BLaER1 (cell line): ENCODE measurements at regions not wholly inside any gene's neighbourhood (a gene's known extent, or its start where the extent isn't known, plus 50 kb on each side); places are given as distances from the start of the nearest gene placed in this dataset.

Source experiments
- H3K27ac ChIP-seq: shearing (Covaris generic); formaldehyde crosslinking; 2 replicates; pipeline ENCODE4 v1.8.1; 2022
- H3K27me3 ChIP-seq: shearing (Covaris generic); formaldehyde crosslinking; 2 replicates; pipeline ENCODE4 v1.8.1; 2022
- H3K36me3 ChIP-seq: shearing (Covaris generic); formaldehyde crosslinking; 2 replicates; pipeline ENCODE4 v1.8.1; 2022
- H3K4me1 ChIP-seq: shearing (Covaris generic); formaldehyde crosslinking; 2 replicates; pipeline ENCODE4 v1.8.1; 2022
- H3K4me2 ChIP-seq: shearing (Covaris generic); formaldehyde crosslinking; 2 replicates; pipeline ENCODE4 v1.8.1; 2022
- H3K4me3 ChIP-seq: shearing (Covaris generic); formaldehyde crosslinking; 2 replicates; pipeline ENCODE4 v1.8.1; 2022
- H3K9ac ChIP-seq: shearing (Covaris generic); formaldehyde crosslinking; 2 replicates; pipeline ENCODE4 v1.8.1; 2022
- H3K9me3 ChIP-seq: shearing (Covaris generic); formaldehyde crosslinking; 2 replicates; pipeline ENCODE4 v1.8.1; 2022
- H4K20me1 ChIP-seq: shearing (Covaris generic); formaldehyde crosslinking; 2 replicates; pipeline ENCODE4 v1.8.1; 2022
- Cebpa-rat ChIP-seq: shearing (Covaris generic); IDR thresholded peaks from 2 replicates; pipeline ENCODE4 v1.8.1; 2022

GRCh38 chr2:150391779-150392178, 95.7 kb downstream of the RND3 start:
- Histone ChIP-seq H4K20me1 (no peaks in the 10 kb centered on the region), H3K4me1 (no peaks in the 10 kb centered on the region), H3K9me3 (no peaks in the 10 kb centered on the region; the same call in 1 of the 2 replicates), H3K27ac (no peak overlapping the region), H3K4me2 (no peak overlapping the region), H3K27me3 (no peaks in the 10 kb centered on the region), H3K4me3 (no peak overlapping the region), H3K9ac (no peak overlapping the region), H3K36me3 (no peaks in the 10 kb centered on the region)
- TF ChIP-seq Cebpa-rat, result no peak

DNA sequence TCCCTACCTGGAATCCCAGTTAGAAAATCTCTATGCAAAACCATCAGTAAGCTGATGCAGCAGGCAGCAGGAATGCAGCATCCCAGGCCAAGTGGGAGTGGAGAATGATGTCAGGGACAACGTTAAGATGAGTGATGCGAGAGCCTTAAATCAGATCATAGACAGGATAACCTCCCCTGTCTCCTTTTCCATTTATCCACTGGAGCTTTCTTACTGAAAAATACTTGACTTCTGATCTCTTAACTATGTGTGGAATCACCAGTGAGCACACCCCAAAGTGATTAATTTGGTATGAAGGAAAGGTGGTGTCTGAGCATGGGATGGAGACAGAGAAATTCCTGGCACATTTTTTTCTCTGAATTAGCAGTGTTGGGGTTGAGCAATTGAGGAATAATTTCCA, 98.0 kb downstream of the RND3 start:
- Histone ChIP-seq H3K9me3 (peaks cover 7% of the 10 kb centered on the region; the same call in 1 of the 2 replicates), H3K4me3 (no peak overlapping the region), H3K4me2 (no peak overlapping the region), H3K9ac (no peak overlapping the region), H3K36me3 (no peaks in the 10 kb centered on the region), H3K27me3 (no peaks in the 10 kb centered on the region), H4K20me1 (no peaks in the 10 kb centered on the region), H3K4me1 (no peaks in the 10 kb centered on the region), H3K27ac (no peak overlapping the region)
- TF ChIP-seq Cebpa-rat, result no peak

- Histone ChIP-seq H3K4me2 (no peak overlapping the region), H3K4me3 (no peak overlapping the region), H3K27ac (no peak overlapping the region), H3K9ac (no peak overlapping the region), H3K27me3 (no peaks in the 10 kb centered on the region), H3K36me3 (no peaks in the 10 kb centered on the region), H3K9me3 (peaks cover 7% of the 10 kb centered on the region; the same call in 1 of the 2 replicates), H4K20me1 (no peaks in the 10 kb centered on the region), H3K4me1 (no peaks in the 10 kb centered on the region)
- TF ChIP-seq Cebpa-rat, result no peak
Measured at GRCh38 chr2:150388289-150388625, 99.2 kb downstream of the RND3 start.

GRCh38 chr2:150387586-150388288, 99.7 kb downstream of the RND3 start:
- TF ChIP-seq Cebpa-rat, result no peak
- H3K4me3 ChIP-seq, result no peak overlapping the region
- H3K27me3 ChIP-seq, result no peaks in the 10 kb centered on the region
- peaks cover 7% of the 10 kb centered on the region; the same call in 1 of the 2 replicates for H3K9me3 ChIP-seq
- no peak overlapping the region for H3K4me2 ChIP-seq
- no peak overlapping the region for H3K27ac ChIP-seq
- no peaks in the 10 kb centered on the region for H3K36me3 ChIP-seq
- H3K9ac ChIP-seq, result no peak overlapping the region
- H3K4me1 ChIP-seq, result no peaks in the 10 kb centered on the region
- H4K20me1 ChIP-seq, result no peaks in the 10 kb centered on the region

- Histone ChIP-seq H4K20me1 (no peaks in the 10 kb centered on the region), H3K27ac (no peak overlapping the region), H3K9ac (no peak overlapping the region), H3K9me3 (peaks cover 12% of the 10 kb centered on the region; the same call in 1 of the 2 replicates), H3K4me3 (no peak overlapping the region), H3K27me3 (no peaks in the 10 kb centered on the region), H3K36me3 (no peaks in the 10 kb centered on the region), H3K4me2 (no peak overlapping the region), H3K4me1 (no peaks in the 10 kb centered on the region)
- TF ChIP-seq Cebpa-rat, result no peak
Measured at GRCh38 chr2:150385211-150385610, 102.3 kb downstream of the RND3 start.

DNA sequence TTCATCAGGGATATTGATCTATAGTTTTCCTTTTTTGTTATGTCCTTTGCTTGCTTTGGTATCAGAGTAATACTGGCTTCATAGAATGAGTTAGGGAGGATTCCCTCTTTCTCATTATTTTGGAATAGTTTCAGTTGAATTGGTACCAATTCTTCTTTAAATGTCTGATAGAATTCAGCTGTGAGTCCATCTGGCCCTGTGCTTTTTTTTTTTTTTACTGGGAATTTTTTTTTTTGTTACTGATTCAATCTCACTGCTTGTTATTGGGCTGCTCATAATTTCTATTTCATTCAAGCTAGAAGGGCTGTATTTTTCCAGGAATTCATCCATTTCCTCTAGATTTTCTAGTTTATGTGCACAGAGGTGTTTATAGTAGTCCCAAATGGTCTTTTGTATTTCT, 103.9 kb downstream of the RND3 start:
- Histone ChIP-seq H3K4me3 (no peak overlapping the region), H3K9ac (no peak overlapping the region), H3K9me3 (peaks cover 12% of the 10 kb centered on the region; the same call in 1 of the 2 replicates), H4K20me1 (no peaks in the 10 kb centered on the region), H3K4me1 (no peaks in the 10 kb centered on the region), H3K4me2 (no peak overlapping the region), H3K27me3 (no peaks in the 10 kb centered on the region), H3K27ac (no peak overlapping the region), H3K36me3 (no peaks in the 10 kb centered on the region)
- TF ChIP-seq Cebpa-rat, result no peak

GRCh38 chr2:150379166-150379565, 108.3 kb downstream of the RND3 start:
- no peaks in the 10 kb centered on the region for H4K20me1 ChIP-seq
- H3K27me3 ChIP-seq, result no peaks in the 10 kb centered on the region

GRCh38 chr2:150378686-150379085, 108.8 kb downstream of the RND3 start:
- H4K20me1 ChIP-seq, result no peaks in the 10 kb centered on the region
- no peak overlapping the region for H3K9ac ChIP-seq

More at GRCh38 chr2:150379166-150379565, 108.3 kb downstream of the RND3 start:
- Histone ChIP-seq H3K27ac (no peak overlapping the region), H3K9ac (no peak overlapping the region), H3K4me1 (no peaks in the 10 kb centered on the region), H3K4me2 (no peak overlapping the region), H3K36me3 (no peaks in the 10 kb centered on the region), H3K4me3 (no peak overlapping the region), H3K9me3 (peaks cover 5% of the 10 kb centered on the region; the same call in 1 of the 2 replicates)
- TF ChIP-seq Cebpa-rat, result no peak

DNA sequence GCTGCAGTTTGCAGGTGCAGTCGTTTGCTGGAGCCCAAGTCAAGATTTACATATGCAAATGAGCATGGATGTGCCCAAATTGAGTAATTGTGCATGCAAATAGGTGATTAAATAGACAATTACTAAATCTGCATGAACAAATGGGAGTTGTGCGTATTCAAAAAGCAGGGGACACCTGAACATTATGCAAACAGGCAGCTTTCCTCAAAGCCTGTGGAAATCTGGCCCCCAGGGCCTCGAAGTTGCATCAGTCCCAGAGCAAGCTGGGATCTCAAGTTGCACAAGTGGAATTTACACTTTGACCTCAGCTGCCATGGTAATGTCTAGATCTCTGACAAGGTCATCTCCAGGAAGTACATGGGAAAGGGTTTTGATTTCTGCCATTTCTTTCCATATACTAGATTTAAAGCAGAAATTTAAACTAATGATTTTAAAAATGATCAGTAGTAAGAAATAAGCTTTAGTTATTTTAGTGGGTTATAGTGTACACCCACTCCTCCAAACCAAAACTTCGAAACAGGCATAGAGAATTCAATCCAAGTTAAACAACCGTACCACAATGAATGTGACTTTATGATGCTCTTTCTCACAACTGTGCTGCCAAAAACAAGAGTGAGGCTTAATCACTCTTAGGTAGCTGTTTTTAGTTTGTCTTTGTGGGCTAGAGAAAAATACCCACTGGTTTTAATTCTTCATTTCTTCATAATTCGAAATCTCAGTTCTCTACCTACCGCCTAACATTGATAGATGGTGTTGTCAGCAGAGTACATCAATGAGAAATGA, 110.7 kb downstream of the RND3 start:
- Histone ChIP-seq H3K27ac (no peak overlapping the region), H4K20me1 (no peaks in the 10 kb centered on the region), H3K27me3 (no peaks in the 10 kb centered on the region), H3K9me3 (no peaks in the 10 kb centered on the region; the same call in 1 of the 2 replicates), H3K4me2 (no peak overlapping the region), H3K36me3 (no peaks in the 10 kb centered on the region), H3K4me3 (no peak overlapping the region), H3K4me1 (no peaks in the 10 kb centered on the region), H3K9ac (no peak overlapping the region)
- TF ChIP-seq Cebpa-rat, result no peak

More at GRCh38 chr2:150378686-150379085, 108.8 kb downstream of the RND3 start:
- no peak overlapping the region for H3K27ac ChIP-seq
- no peaks in the 10 kb centered on the region for H3K27me3 ChIP-seq
- no peaks in the 10 kb centered on the region for H3K4me1 ChIP-seq
- peaks cover 5% of the 10 kb centered on the region; the same call in 1 of the 2 replicates for H3K9me3 ChIP-seq
- no peaks in the 10 kb centered on the region for H3K36me3 ChIP-seq
- no peak for TF ChIP-seq Cebpa-rat
- H3K4me3 ChIP-seq, result no peak overlapping the region
- H3K4me2 ChIP-seq, result no peak overlapping the region

DNA sequence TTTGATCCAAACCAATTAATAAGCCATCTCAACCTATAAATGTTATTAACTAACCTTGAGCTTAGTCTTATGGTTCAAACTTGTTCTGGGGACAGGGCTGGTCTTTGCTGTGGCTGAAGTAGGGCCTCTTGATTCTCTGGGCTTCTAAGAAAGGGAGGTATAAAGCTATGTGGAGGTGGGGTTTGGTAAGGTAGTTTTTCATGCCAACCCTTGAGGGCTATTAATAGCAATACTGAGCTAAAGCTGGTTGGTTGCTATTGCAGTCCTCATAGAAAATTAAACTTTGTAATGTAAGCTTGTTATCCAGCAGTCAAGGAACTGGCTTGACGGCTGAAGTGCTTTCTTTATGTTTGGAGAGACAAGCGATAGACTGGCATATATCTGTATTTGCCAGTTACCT, 112.1 kb downstream of the RND3 start:
- Histone ChIP-seq H3K4me3 (no peak overlapping the region), H3K27me3 (no peaks in the 10 kb centered on the region), H4K20me1 (no peaks in the 10 kb centered on the region), H3K9me3 (no peaks in the 10 kb centered on the region; the same call in 1 of the 2 replicates), H3K4me2 (no peak overlapping the region), H3K36me3 (no peaks in the 10 kb centered on the region), H3K4me1 (no peaks in the 10 kb centered on the region), H3K9ac (no peak overlapping the region), H3K27ac (no peak overlapping the region)
- TF ChIP-seq Cebpa-rat, result no peak
